Glutamatergic neuron (in vitro differentiated cells): ENCODE measurements at regions not wholly inside any gene's neighbourhood (a gene's known extent, or its start where the extent isn't known, plus 50 kb on each side); places are given as distances from the start of the nearest gene placed in this dataset.
"Not testable (repeated sequence)": the region's sequence is repeated elsewhere in the genome, so short reads cannot be mapped to it uniquely, and the experiment has no call there.

Experiments used
- DNase-seq: peaks from one replicate; pipeline ENCODE4 v3.0.0; 2022
- H3K27ac Mint-ChIP-seq: one replicate; pipeline ENCODE4 v1.8.0; 2020; ENCODE audit warnings: mild to moderate bottlenecking, mixed read lengths, inconsistent platforms; ENCODE audit not compliant: unreplicated experiment
- H3K27me3 Mint-ChIP-seq: one replicate; pipeline ENCODE4 v1.8.0; 2020; ENCODE audit warnings: mild to moderate bottlenecking, moderate library complexity, mixed read lengths, inconsistent platforms; ENCODE audit not compliant: unreplicated experiment
- H3K36me3 Mint-ChIP-seq: one replicate; pipeline ENCODE4 v1.8.0; 2020; ENCODE audit warnings: mild to moderate bottlenecking, mixed read lengths, inconsistent platforms; ENCODE audit not compliant: unreplicated experiment
- H3K4me1 Mint-ChIP-seq: one replicate; pipeline ENCODE4 v1.8.0; 2020; ENCODE audit warnings: mild to moderate bottlenecking, low read depth, mixed read lengths, inconsistent platforms; ENCODE audit not compliant: unreplicated experiment
- H3K4me3 Mint-ChIP-seq: one replicate; pipeline ENCODE4 v1.8.0; 2020; ENCODE audit warnings: mild to moderate bottlenecking, mixed read lengths, inconsistent platforms; ENCODE audit not compliant: unreplicated experiment
- H3K9me3 Mint-ChIP-seq: one replicate; pipeline ENCODE4 v1.8.0; 2020; ENCODE audit warnings: mild to moderate bottlenecking, moderate library complexity, mixed read lengths, inconsistent platforms; ENCODE audit not compliant: unreplicated experiment
- TF ChIP-seq, protein P1 (sequence below): fragments of 200-600 bp; sonication (generic); IDR thresholded peaks from one replicate; pipeline ENCODE4 v1.5.0; 2021; ENCODE audit not compliant: partially characterized antibody, unreplicated experiment

DNA sequence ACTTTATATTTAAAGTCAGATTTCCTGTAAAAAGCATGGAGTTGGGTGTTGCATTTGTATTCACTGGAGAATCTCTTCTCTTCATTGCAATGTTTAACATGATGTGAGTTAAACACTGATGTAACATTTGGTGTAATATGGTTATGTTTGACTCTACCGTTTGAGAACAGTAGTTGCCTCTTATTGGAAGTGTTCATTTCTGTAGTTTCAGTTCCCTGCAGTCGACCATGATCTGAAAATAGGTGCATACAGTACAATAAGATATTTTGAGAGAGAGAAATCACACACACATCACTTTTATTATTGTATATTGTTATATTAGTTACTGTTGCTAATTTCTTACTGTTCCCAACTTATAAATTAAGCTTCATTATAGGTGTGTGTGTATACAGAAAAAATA lies 105.2 kb upstream of the SPACA7 start:
- Mint-ChIP-seq H3K4me1 (no peaks in the 10 kb centered on the region), H3K27ac (no peak overlapping the region), H3K9me3 (no peaks in the 10 kb centered on the region), H3K4me3 (no peak overlapping the region), H3K27me3 (no peaks in the 10 kb centered on the region), H3K36me3 (no peaks in the 10 kb centered on the region)
- TF ChIP-seq, protein P1, sequence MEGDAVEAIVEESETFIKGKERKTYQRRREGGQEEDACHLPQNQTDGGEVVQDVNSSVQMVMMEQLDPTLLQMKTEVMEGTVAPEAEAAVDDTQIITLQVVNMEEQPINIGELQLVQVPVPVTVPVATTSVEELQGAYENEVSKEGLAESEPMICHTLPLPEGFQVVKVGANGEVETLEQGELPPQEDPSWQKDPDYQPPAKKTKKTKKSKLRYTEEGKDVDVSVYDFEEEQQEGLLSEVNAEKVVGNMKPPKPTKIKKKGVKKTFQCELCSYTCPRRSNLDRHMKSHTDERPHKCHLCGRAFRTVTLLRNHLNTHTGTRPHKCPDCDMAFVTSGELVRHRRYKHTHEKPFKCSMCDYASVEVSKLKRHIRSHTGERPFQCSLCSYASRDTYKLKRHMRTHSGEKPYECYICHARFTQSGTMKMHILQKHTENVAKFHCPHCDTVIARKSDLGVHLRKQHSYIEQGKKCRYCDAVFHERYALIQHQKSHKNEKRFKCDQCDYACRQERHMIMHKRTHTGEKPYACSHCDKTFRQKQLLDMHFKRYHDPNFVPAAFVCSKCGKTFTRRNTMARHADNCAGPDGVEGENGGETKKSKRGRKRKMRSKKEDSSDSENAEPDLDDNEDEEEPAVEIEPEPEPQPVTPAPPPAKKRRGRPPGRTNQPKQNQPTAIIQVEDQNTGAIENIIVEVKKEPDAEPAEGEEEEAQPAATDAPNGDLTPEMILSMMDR = no peak
- DNase-seq = no peak

DNA sequence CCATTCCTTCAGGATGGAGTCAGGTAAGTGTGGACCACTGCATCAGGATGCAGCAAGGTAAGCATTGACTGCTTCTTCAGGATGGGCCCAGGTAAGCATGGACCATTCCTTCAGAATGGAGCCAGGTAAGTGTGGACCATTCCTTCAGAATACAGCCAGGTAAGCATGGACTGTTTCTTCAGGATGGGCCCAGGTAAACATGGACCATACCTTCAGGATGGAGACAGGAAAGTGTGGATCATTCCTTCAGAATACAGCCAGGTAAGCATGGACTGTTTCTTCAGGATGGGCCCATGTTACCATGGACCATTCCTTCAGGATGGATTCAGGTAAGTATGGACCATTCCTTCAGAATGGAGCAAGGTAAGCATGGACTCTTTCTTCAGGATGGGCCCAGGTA lies 89.4 kb upstream of the SPACA7 start:
- H3K9me3 Mint-ChIP-seq, H3K27ac Mint-ChIP-seq, H3K27me3 Mint-ChIP-seq, H3K4me3 Mint-ChIP-seq, DNase-seq, H3K36me3 Mint-ChIP-seq, H3K4me1 Mint-ChIP-seq: not testable (repeated sequence)

DNA sequence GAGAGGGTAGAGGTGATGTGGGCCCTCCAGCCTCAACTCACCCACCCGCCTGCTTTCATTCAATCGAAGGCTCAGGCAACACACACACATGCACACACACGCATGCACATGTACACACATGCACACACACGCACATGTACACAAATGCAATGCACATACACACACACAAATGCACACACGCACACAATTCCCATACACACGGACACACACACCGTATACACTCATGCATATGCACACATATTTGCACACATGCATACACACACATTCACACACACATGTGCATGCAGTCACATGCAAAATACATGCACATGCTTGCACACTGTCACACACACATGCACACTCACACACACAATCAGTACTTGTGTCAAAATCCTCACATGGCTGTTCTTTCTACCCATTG lies 55.9 kb upstream of the SPACA7 start:
- TF ChIP-seq, protein P1 = no peak
- no peak for DNase-seq
- no peak overlapping the region for H3K4me3 Mint-ChIP-seq
- H3K9me3 Mint-ChIP-seq = peaks cover 5% of the 10 kb centered on the region
- peaks cover 10% of the 10 kb centered on the region for H3K27me3 Mint-ChIP-seq
- H3K27ac Mint-ChIP-seq = no peak overlapping the region
- no peaks in the 10 kb centered on the region for H3K36me3 Mint-ChIP-seq
- no peaks in the 10 kb centered on the region for H3K4me1 Mint-ChIP-seq

DNA sequence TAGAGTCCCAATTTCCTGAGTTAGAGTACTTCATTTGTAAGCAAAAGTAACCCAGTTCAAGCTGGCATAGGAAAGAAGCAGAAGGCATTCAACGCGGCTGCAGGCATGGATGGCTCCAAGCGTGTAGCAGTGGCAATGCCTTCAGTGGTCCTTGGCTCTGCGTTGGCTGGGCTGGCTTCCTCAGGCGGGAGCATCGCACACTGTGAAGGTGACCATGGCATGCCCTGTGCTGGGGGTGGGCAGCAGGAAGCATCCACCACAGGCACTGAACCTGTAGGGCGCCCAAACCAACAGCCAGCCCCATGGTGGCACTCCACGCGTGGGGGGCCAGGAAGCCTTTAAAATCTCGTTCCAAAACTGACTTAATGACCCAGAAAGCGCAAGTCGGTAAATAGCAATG lies 53.6 kb upstream of the SPACA7 start:
- Mint-ChIP-seq H3K4me1 (no peaks in the 10 kb centered on the region), H3K4me3 (no peak overlapping the region), H3K36me3 (no peaks in the 10 kb centered on the region), H3K9me3 (no peaks in the 10 kb centered on the region), H3K27me3 (peaks cover 13% of the 10 kb centered on the region), H3K27ac (no peak overlapping the region)
- DNase-seq = no peak
- TF ChIP-seq, protein P1 = no peak

DNA sequence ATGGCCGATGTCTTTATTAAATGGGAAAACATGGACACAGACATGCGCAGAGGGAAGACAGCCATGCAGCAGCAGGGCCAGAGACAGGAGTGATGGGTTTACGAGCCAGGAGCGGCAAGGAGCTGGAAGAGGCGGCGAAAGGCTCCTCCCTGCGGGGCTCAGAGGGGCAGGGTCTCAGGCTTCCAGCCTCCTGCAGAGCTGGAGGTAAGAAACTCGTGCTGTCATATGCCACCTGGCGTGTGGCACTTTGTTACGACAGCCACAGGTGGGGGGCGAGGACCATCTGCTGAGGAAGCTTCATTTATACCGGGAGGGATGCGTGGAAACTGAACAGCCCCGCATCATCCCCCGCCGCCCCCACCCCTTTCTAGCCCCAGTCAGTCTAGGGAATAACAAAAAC lies 52.0 kb upstream of the SPACA7 start:
- Mint-ChIP-seq H3K9me3 (no peaks in the 10 kb centered on the region), H3K36me3 (peaks cover 4% of the 10 kb centered on the region), H3K27me3 (peaks cover 15% of the 10 kb centered on the region), H3K27ac (no peak overlapping the region), H3K4me1 (no peaks in the 10 kb centered on the region), H3K4me3 (no peak overlapping the region)
- TF ChIP-seq, protein P1 = no peak
- DNase-seq = no peak
